Esophagus squamous epithelium (tissue), 4 donors: ENCODE measurements at regions not wholly inside any gene's neighbourhood (a gene's known extent, or its start where the extent isn't known, plus 50 kb on each side); places are given as distances from the start of the nearest gene placed in this dataset.

Source experiments
- POLR2A ChIP-seq, 4 donors: fragments of 450-650 bp; IDR thresholded peaks; one replicate each; pipeline ENCODE4 v1.6.1; 2017; ENCODE audit warnings: antibody characterized with exemption in 4 of 4, mild to moderate bottlenecking in 4 of 4, moderate library complexity in 3 of 4
- TF ChIP-seq, protein P1 (sequence below), 6 experiments: fragments of 450-650 bp in 4 of 6; fragments of 200-600 bp in 2 of 6; sonication (generic) in 2 of 6; IDR thresholded peaks; one replicate each; pipeline ENCODE4 v1.5.1; 2016 to 2019; ENCODE audit warnings: antibody characterized with exemption in 6 of 6, mild to moderate bottlenecking in 4 of 6, moderate library complexity in 4 of 6

GRCh38 chr1:221203224-221204054 lies 324.2 kb downstream of the HLX start:
- TF ChIP-seq, protein P1, sequence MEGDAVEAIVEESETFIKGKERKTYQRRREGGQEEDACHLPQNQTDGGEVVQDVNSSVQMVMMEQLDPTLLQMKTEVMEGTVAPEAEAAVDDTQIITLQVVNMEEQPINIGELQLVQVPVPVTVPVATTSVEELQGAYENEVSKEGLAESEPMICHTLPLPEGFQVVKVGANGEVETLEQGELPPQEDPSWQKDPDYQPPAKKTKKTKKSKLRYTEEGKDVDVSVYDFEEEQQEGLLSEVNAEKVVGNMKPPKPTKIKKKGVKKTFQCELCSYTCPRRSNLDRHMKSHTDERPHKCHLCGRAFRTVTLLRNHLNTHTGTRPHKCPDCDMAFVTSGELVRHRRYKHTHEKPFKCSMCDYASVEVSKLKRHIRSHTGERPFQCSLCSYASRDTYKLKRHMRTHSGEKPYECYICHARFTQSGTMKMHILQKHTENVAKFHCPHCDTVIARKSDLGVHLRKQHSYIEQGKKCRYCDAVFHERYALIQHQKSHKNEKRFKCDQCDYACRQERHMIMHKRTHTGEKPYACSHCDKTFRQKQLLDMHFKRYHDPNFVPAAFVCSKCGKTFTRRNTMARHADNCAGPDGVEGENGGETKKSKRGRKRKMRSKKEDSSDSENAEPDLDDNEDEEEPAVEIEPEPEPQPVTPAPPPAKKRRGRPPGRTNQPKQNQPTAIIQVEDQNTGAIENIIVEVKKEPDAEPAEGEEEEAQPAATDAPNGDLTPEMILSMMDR (IDR thresholded peaks at IDR 0.05), result peak; percentile 65 to 89 (median 72)
- no peak for TF ChIP-seq POLR2A (IDR thresholded peaks at IDR 0.05)
